Adrenal gland (tissue), 5 donors: ENCODE measurements at regions not wholly inside any gene's neighbourhood (a gene's known extent, or its start where the extent isn't known, plus 50 kb on each side); places are given as distances from the start of the nearest gene placed in this dataset.

Experiments used
- POLR2A ChIP-seq, 2 donors: fragments of 450-650 bp; IDR thresholded peaks; one replicate each; pipeline ENCODE4 v1.6.1; 2017; ENCODE audit warnings: antibody characterized with exemption in 2 of 2, mild to moderate bottlenecking in 2 of 2, moderate library complexity in 1 of 2
- TF ChIP-seq, protein P1 (sequence below), 6 experiments: fragments of 450-650 bp in 4 of 6; fragments of 200-600 bp in 2 of 6; sonication (generic) in 1 of 6; IDR thresholded peaks; 1 replicate in 5 of 6; 2 replicates in 1 of 6; pipeline versions ENCODE4 v1.5.1 to v1.8.0; 2016 to 2021; ENCODE audit warnings: antibody characterized with exemption in 6 of 6, mild to moderate bottlenecking in 2 of 6, moderate library complexity in 1 of 6
- donor health status: DM: no; HTN: no; CAD: no.

DNA sequence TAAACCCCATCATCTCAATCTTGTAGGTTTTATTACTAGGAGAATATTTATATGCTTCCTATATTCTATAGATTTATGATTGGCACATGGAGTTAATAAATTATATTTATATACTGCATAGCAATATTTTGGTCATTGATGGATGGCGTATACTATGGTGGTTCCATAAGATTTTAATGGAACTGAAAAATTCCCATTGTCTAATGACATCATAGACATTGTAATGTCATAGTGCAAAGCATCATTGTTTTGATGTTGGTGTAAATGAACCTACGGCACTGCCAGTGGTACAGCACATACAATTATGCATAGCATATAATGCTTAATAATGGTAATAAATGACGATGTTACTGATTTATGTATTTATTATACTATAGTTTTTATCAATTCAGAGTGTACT, 1135.9 kb downstream of the CNTNAP5 start:
- TF ChIP-seq POLR2A (IDR thresholded peaks at IDR 0.05): no peak
- TF ChIP-seq, protein P1, sequence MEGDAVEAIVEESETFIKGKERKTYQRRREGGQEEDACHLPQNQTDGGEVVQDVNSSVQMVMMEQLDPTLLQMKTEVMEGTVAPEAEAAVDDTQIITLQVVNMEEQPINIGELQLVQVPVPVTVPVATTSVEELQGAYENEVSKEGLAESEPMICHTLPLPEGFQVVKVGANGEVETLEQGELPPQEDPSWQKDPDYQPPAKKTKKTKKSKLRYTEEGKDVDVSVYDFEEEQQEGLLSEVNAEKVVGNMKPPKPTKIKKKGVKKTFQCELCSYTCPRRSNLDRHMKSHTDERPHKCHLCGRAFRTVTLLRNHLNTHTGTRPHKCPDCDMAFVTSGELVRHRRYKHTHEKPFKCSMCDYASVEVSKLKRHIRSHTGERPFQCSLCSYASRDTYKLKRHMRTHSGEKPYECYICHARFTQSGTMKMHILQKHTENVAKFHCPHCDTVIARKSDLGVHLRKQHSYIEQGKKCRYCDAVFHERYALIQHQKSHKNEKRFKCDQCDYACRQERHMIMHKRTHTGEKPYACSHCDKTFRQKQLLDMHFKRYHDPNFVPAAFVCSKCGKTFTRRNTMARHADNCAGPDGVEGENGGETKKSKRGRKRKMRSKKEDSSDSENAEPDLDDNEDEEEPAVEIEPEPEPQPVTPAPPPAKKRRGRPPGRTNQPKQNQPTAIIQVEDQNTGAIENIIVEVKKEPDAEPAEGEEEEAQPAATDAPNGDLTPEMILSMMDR (IDR thresholded peaks at IDR 0.05): no peak
